HepG2 (cell line): ENCODE measurements at regions not wholly inside any gene's neighbourhood (a gene's known extent, or its start where the extent isn't known, plus 50 kb on each side); places are given as distances from the start of the nearest gene placed in this dataset.
"Not testable (repeated sequence)": the region's sequence is repeated elsewhere in the genome, so short reads cannot be mapped to it uniquely, and the experiment has no call there.

ENCODE experiments used
- ATAC-seq: fragments of 200-7000 bp; cut with Tn5 transposase; 3 replicates; pipeline ENCODE4 v1.9.1; 2020; ENCODE audit warnings: mild to moderate bottlenecking, moderate library complexity
- BruUV-seq: library from RNA; stranded (reverse); fragments of 400-500 nt; replicated peaks from 2 replicates; lab custom pipeline; 2021; lab: Mats Ljungman, UMichigan
- CTCF ChIA-PET: fragments of 300-600 bp; formaldehyde crosslinking; extraction: SDS; loops from one replicate; lab custom pipeline; 2021; ENCODE audit warnings: low total read pairs, inconsistent platforms, low intra/inter-chr PET ratio; lab: Yijun Ruan, JAX
- POLR2A ChIA-PET: fragments of 350-600 bp; sonication (Branson Sonifier 250); formaldehyde crosslinking; loops from one replicate; lab custom pipeline; 2020; ENCODE audit warnings: antibody characterized with exemption, inconsistent platforms; lab: Yijun Ruan, JAX
- DNase-seq: peaks from one replicate; pipeline ENCODE4 v3.0.0-alpha.2; 2015; ENCODE audit warnings: low spot score
- FAIRE-seq: peaks from 3 replicates; lab custom pipeline; 2011; peaks lifted over from hg19 to GRCh38; lab: Jason Lieb, UNC
- H2AFZ ChIP-seq: one replicate; pipeline ENCODE4 v1.6.1; 2011; ENCODE audit warnings: low read length, inconsistent platforms
- H3K27ac ChIP-seq: fragments of 300-600 bp; 3 replicates; pipeline ENCODE4 v1.8.0; 2011; ENCODE audit warnings: mixed run types, mild to moderate bottlenecking, mixed read lengths, low read length, inconsistent platforms; ENCODE audit not compliant: insufficient read depth; ENCODE audit errors: extremely low read length
- H3K27me3 ChIP-seq, 2 experiments: fragments of 200-600 bp in 1 of 2; 2 replicates in 1 of 2; 3 replicates in 1 of 2; pipeline versions ENCODE4 v1.6.0 to v1.8.0; 2011; ENCODE audit warnings: low read length in 2 of 2, mild to moderate bottlenecking in 2 of 2, moderate library complexity in 2 of 2, inconsistent platforms in 1 of 2; ENCODE audit not compliant: insufficient read depth in 2 of 2, control insufficient read depth in 1 of 2
- H3K36me3 ChIP-seq, 2 experiments: fragments of 200-600 bp in 1 of 2; replicated peaks in 1 of 2; 2 replicates in 1 of 2; 3 replicates in 1 of 2; pipeline versions ENCODE4 v1.5.1 to v1.8.0; 2011; ENCODE audit warnings: low read length in 2 of 2, inconsistent platforms in 1 of 2; ENCODE audit not compliant: insufficient read depth in 2 of 2, control insufficient read depth in 1 of 2
- H3K4me1 ChIP-seq: 2 replicates; pipeline ENCODE4 v1.5.1; 2012; ENCODE audit warnings: low read length, inconsistent platforms; ENCODE audit not compliant: insufficient read depth
- H3K4me2 ChIP-seq: 2 replicates; pipeline ENCODE4 v1.6.0; 2011; ENCODE audit warnings: low read depth, low read length, inconsistent platforms
- H3K4me3 ChIP-seq, 3 experiments: fragments of 200-600 bp in 1 of 3; sonication (generic), shearing (Covaris generic) in 1 of 3; replicated peaks in 1 of 3; 2 replicates each; pipeline ENCODE4 v1.5.1; 2011 to 2016; ENCODE audit warnings: low read length in 3 of 3, inconsistent platforms in 2 of 3, low read depth in 2 of 3, mild to moderate bottlenecking in 2 of 3, control low read depth in 1 of 3, mixed read lengths in 1 of 3; ENCODE audit not compliant: insufficient read depth in 1 of 3
- H3K79me2 ChIP-seq: one replicate; pipeline ENCODE4 v1.6.1; 2011; ENCODE audit warnings: low read length, inconsistent platforms; ENCODE audit not compliant: insufficient read depth
- H3K9ac ChIP-seq: 2 replicates; pipeline ENCODE4 v1.6.0; 2011; ENCODE audit warnings: mild to moderate bottlenecking, low read depth, low read length, inconsistent platforms; ENCODE audit not compliant: insufficient read depth
- H3K9me3 ChIP-seq: 2 replicates; pipeline ENCODE4 v1.5.1; 2012; ENCODE audit warnings: mild to moderate bottlenecking, low read length
- H4K20me1 ChIP-seq: 2 replicates; pipeline ENCODE4 v1.6.0; 2011; ENCODE audit warnings: inconsistent platforms, mild to moderate bottlenecking, low read length, moderate library complexity; ENCODE audit not compliant: insufficient read depth
- ATF4 ChIP-seq, 2 experiments: fragments of 450-650 bp in 1 of 2; sonication (generic) in 1 of 2; formaldehyde crosslinking; IDR thresholded peaks; 2 replicates each; pipeline versions ENCODE4 v1.5.0 to v1.8.0; 2020 to 2022; ENCODE audit warnings: mild to moderate bottlenecking in 1 of 2, missing genetic modification reagents in 1 of 2
- ATM ChIP-seq: fragments of 450-650 bp; IDR thresholded peaks from 2 replicates; pipeline ENCODE4 v1.7.1; 2017; ENCODE audit warnings: mild to moderate bottlenecking, borderline replicate concordance
- EHMT2 ChIP-seq: fragments of 200-600 bp; sonication (generic); IDR thresholded peaks from 2 replicates; pipeline ENCODE4 v1.7.0; 2017; ENCODE audit warnings: antibody characterized with exemption, low read depth, low read length, borderline replicate concordance
- GPBP1L1 ChIP-seq: sonication (generic); formaldehyde crosslinking; IDR thresholded peaks from 2 replicates; pipeline ENCODE4 v1.5.0; 2020; ENCODE audit warnings: mild to moderate bottlenecking, missing genetic modification reagents
- NFKBIZ ChIP-seq: IDR thresholded peaks from 2 replicates; pipeline ENCODE4 v1.6.1; 2018; ENCODE audit warnings: missing genetic modification reagents, missing compliant biosample characterization
- NR0B2 ChIP-seq: sonication (generic); formaldehyde crosslinking; IDR thresholded peaks from 2 replicates; pipeline ENCODE4 v1.4.0; 2020; ENCODE audit warnings: mild to moderate bottlenecking, missing genetic modification reagents
- PHF20 ChIP-seq: sonication (generic); formaldehyde crosslinking; IDR thresholded peaks from 2 replicates; pipeline ENCODE4 v1.5.0; 2020; ENCODE audit warnings: mild to moderate bottlenecking, missing genetic modification reagents
- PRPF4 ChIP-seq: fragments of 200-400 bp; formaldehyde crosslinking; IDR thresholded peaks from 2 replicates; pipeline ENCODE4 v1.6.1; 2016; ENCODE audit warnings: low read length, low read depth; ENCODE audit not compliant: poor library complexity, severe bottlenecking
- TAF15 ChIP-seq: fragments of 200-400 bp; formaldehyde crosslinking; IDR thresholded peaks from one replicate; pipeline ENCODE4 v1.6.1; 2018; ENCODE audit warnings: mild to moderate bottlenecking, low read depth, low read length; ENCODE audit not compliant: poor library complexity, severe bottlenecking
- ZBTB8A ChIP-seq: sonication (generic); formaldehyde crosslinking; IDR thresholded peaks from 2 replicates; pipeline ENCODE4 v1.4.0; 2020; ENCODE audit warnings: mild to moderate bottlenecking, low read depth, missing genetic modification reagents, borderline replicate concordance
- ZNF558 ChIP-seq: sonication (generic); formaldehyde crosslinking; IDR thresholded peaks from 2 replicates; pipeline ENCODE4 v1.9.0; 2022; ENCODE audit warnings: mild to moderate bottlenecking, missing genetic modification reagents, borderline replicate concordance
- ZNF570 ChIP-seq: sonication (generic); formaldehyde crosslinking; IDR thresholded peaks from 2 replicates; pipeline ENCODE4 v1.4.0; 2020; ENCODE audit warnings: mild to moderate bottlenecking, missing genetic modification reagents, borderline replicate concordance
- WGBS: methylation state at CpG from one replicate; pipeline ENCODE4 v1.1.6; 2017; ENCODE audit warnings: low lambda C conversion rate; 5-methylcytosine and 5-hydroxymethylcytosine counted together
- in situ Hi-C: cut with HindIII; loops from 2 replicates; pipeline ENCODE4 v1.10.0; 2017; ENCODE audit warnings: low pct_unique_long_range_greater_than_20kb; ENCODE audit not compliant: extremely low pct_ligation_motif_present
- intact Hi-C: fragments of 100-400 bp; cut with micrococcal nuclease; formaldehyde crosslinking; loops from one replicate; pipeline ENCODE4 v1.10.0; 2022; ENCODE audit not compliant: unreplicated experiment

- DNase-seq (no peak), ATAC-seq (no peak), FAIRE-seq (no peak)
- TF ChIP-seq NFKBIZ (no peak), PHF20 (no peak), PRPF4 (no peak), EHMT2 (no peak), GPBP1L1 (no peak), ATF4 (CRISPR knock-in tag; IDR thresholded peaks at IDR 0.05) (no peak), ZBTB8A (CRISPR knock-in tag) (no peak), ATM (no peak), NR0B2 (CRISPR knock-in tag) (no peak), ZNF558 (CRISPR knock-in tag) (no peak), ZNF570 (no peak), TAF15 (no peak)
- Histone ChIP-seq H4K20me1 (no peaks in the 10 kb centered on the region), H3K4me1 (no peaks in the 10 kb centered on the region), H3K4me3 (no peak overlapping the region), H3K79me2 (no peaks in the 10 kb centered on the region), H3K4me2 (no peak overlapping the region), H3K9me3 (peaks cover 43% of the 10 kb centered on the region), H3K27ac (no peak overlapping the region), H3K9ac (no peak overlapping the region), H3K27me3 (no peaks in the 10 kb centered on the region), H3K36me3 (no peaks in the 10 kb centered on the region), H2AFZ (no peak overlapping the region)
- in situ Hi-C loops (no loop called here), intact Hi-C loops (no loop called here)
- BruUV-seq, result no TSS peak
- 28% methylated on average over 2 of the region's 2 CpGs for WGBS
- CTCF ChIA-PET, result no interaction called here
- POLR2A ChIA-PET, result no interaction called here
Observed at GRCh38 chr6:80860107-80860506, 753.6 kb downstream of the BCKDHB start.

- intact Hi-C loops, H3K9ac ChIP-seq, H3K36me3 ChIP-seq, H3K79me2 ChIP-seq, CTCF ChIA-PET, POLR2A ChIA-PET, FAIRE-seq, in situ Hi-C loops, H3K27me3 ChIP-seq, H3K4me3 ChIP-seq, H2AFZ ChIP-seq, H4K20me1 ChIP-seq, ATAC-seq, H3K27ac ChIP-seq, DNase-seq, BruUV-seq, H3K4me2 ChIP-seq, H3K4me1 ChIP-seq: not testable (repeated sequence)
- WGBS, result 64% methylated on average over 3 of the region's 12 CpGs
- H3K9me3 ChIP-seq, result peaks cover 48% of the 10 kb centered on the region
Observed at GRCh38 chr6:80847973-80848372, 741.5 kb downstream of the BCKDHB start.
